CD4-positive, alpha-beta T cell treated with Interleukin-2 at 100 ng/mL for 4 hours (primary cell): ENCODE measurements at regions not wholly inside any gene's neighbourhood (a gene's known extent, or its start where the extent isn't known, plus 50 kb on each side); places are given as distances from the start of the nearest gene placed in this dataset.

ENCODE experiments used
- DNase-seq: peaks from one replicate; pipeline ENCODE4 v3.0.0-alpha.2; 2020; ENCODE audit warnings: low spot score

- no peak for DNase-seq
Observed at GRCh38 chr12:87160848-87161601, 868.2 kb downstream of the C12orf50 start.

GRCh38 chr12:87157791-87158190 is 871.4 kb downstream of the C12orf50 start:
- DNase-seq, result no peak

GRCh38 chr12:87155621-87156020 is 873.6 kb downstream of the C12orf50 start:
- no peak for DNase-seq

GRCh38 chr12:87152841-87153528 is 876.2 kb downstream of the C12orf50 start:
- no peak for DNase-seq

- no peak for DNase-seq
Observed at GRCh38 chr12:87152075-87152474, 877.1 kb downstream of the C12orf50 start.

- DNase-seq, result no peak
Observed at GRCh38 chr12:87150969-87151662, 878.1 kb downstream of the C12orf50 start.

GRCh38 chr12:87142342-87142741 is 886.2 kb upstream of the MGAT4C start:
- DNase-seq, result no peak

GRCh38 chr12:87141091-87141490 is 884.9 kb upstream of the MGAT4C start:
- DNase-seq, result no peak

- DNase-seq, result no peak
Observed at GRCh38 chr12:87140262-87140661, 884.1 kb upstream of the MGAT4C start.

GRCh38 chr12:87137220-87137619 is 881.0 kb upstream of the MGAT4C start:
- DNase-seq, result no peak

- DNase-seq, result no peak
Observed at GRCh38 chr12:87136330-87136976, 880.3 kb upstream of the MGAT4C start.

- no peak for DNase-seq
Observed at GRCh38 chr12:87127272-87127671, 871.1 kb upstream of the MGAT4C start.

GRCh38 chr12:87121896-87122295 is 865.7 kb upstream of the MGAT4C start:
- no peak for DNase-seq

GRCh38 chr12:87120440-87120839 is 864.2 kb upstream of the MGAT4C start:
- no peak for DNase-seq

GRCh38 chr12:87119713-87120112 is 863.5 kb upstream of the MGAT4C start:
- no peak for DNase-seq

- no peak for DNase-seq
Observed at GRCh38 chr12:87117526-87117925, 861.3 kb upstream of the MGAT4C start.

GRCh38 chr12:87116780-87117179 is 860.6 kb upstream of the MGAT4C start:
- no peak for DNase-seq

GRCh38 chr12:87112571-87113345 is 856.6 kb upstream of the MGAT4C start:
- DNase-seq, result no peak

- DNase-seq, result no peak
Observed at GRCh38 chr12:87107766-87108165, 851.6 kb upstream of the MGAT4C start.

- DNase-seq, result no peak
Observed at GRCh38 chr12:87107270-87107669, 851.1 kb upstream of the MGAT4C start.

GRCh38 chr12:87096082-87096585 is 839.9 kb upstream of the MGAT4C start:
- no peak for DNase-seq

GRCh38 chr12:87094356-87094755 is 838.2 kb upstream of the MGAT4C start:
- DNase-seq, result no peak
